Dermis blood vessel endothelial cell (primary cell): ENCODE measurements at regions not wholly inside any gene's neighbourhood (a gene's known extent, or its start where the extent isn't known, plus 50 kb on each side); places are given as distances from the start of the nearest gene placed in this dataset.
A peak's percentile ranks its signal among the peaks of the same experiment; 100 is the strongest.

Experiments used
- DNase-seq: peaks from one replicate; pipeline ENCODE4 v3.0.0; 2010

GRCh38 chr18:22355598-22355997, 62.1 kb downstream of the CTAGE1 start:
- DNase-seq: no peak

- no peak for DNase-seq
Measured at GRCh38 chr18:22355069-22355468, 62.6 kb downstream of the CTAGE1 start.

GRCh38 chr18:22349966-22350365, 67.7 kb downstream of the CTAGE1 start:
- DNase-seq: peak; percentile 28

DNA sequence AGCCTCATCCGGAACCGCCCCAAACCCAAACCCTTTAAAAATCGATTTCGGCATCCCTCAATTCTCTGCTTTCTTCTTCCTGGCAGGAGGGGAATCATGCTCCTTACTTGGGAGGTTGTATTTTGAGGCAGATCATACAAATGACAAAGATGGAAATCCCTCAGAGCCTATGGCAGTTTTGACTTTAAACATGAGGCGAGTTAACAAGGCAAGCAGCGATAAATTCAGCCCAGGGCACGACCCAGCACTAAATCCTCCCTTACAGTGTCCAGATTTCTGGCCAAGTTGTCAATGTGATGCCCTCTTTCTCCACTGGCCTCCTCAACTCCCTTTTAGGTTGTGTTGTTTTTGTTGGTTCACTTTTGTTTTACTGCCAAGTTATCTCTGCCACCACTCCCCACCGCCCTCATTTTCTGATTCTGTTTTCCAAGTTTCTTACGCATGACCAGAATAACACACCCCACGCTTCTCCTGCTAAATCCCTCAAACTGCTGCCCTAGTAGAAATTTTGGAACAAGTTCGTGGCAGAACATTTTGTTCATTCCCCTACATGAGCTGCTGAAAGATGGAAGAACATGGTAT, 68.3 kb downstream of the CTAGE1 start:
- no peak for DNase-seq

GRCh38 chr18:22348521-22349316, 69.0 kb downstream of the CTAGE1 start:
- peak; percentile 44 for DNase-seq

DNA sequence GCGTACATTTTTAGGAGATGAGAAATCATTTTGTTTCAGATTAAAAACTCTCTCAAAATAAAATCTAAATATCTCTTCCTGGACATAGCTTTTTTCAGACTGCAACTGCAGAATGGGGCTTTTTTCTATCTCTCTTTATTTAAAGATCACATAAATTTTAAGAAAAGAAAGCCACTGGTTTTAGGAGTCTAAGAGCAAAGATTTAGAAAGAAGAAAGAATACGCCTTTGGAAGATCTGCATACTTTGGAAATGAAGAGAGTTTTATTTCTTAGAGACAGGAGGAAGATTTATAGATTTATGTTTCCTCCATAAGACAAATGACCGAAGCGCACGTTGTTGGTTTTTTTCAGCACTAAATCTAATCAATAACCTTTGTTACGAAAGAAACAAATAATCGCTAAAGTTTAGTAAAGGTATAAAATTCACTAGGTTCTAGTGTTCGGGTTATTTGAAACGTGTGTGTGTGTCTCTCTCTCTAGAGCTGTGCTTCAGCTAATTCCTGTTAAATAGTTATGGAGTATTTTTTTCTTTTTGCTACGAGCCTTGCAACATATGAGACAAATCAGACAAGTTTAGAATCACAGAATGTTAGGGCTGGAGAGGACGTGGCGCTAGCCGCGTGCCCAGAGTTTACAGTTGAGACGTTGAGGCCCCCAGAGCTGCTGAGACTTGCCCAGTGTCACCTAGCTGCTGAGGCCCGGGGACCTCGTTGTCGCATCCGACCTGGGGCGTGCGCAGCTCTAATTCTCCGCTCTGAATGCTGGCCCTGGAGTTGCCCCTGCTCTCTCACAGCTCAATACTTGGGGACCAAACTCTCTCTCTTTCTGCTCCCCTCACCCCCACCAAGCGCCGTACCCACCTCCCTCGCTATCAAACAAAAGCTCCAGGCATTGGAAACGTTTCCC, 69.9 kb downstream of the CTAGE1 start:
- DNase-seq: peak; percentile 30

DNA sequence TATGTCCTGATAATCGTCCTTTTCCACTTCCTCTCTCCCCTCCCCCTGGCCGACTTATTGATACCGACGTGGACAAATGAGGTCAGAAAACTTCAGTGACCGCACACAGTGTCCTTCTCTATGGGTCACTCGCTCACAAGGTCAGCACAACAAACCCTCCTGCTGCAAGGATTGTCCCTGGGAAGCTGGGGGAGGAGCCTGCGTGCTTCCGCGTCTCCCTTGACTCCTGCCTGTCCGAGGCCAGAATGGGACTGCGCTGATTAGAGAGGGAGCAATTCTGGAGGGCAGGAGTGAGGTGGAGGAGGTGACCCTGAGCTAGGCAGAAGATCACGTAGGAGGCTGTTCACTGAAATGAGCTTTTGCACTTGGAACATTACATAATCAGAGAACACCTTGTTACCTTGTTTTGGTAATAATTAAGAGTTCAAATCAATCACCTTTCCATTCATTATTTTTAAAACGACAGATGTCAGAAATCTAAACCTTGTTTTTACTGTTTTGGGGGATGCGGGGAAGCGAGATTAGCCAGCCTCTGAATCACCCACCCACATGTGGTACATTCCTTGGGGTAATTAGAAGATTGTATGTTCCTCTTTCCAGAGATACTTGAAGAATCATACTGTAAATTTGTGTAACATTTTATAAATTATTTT, 70.6 kb downstream of the CTAGE1 start:
- peak; percentile 71 for DNase-seq

DNA sequence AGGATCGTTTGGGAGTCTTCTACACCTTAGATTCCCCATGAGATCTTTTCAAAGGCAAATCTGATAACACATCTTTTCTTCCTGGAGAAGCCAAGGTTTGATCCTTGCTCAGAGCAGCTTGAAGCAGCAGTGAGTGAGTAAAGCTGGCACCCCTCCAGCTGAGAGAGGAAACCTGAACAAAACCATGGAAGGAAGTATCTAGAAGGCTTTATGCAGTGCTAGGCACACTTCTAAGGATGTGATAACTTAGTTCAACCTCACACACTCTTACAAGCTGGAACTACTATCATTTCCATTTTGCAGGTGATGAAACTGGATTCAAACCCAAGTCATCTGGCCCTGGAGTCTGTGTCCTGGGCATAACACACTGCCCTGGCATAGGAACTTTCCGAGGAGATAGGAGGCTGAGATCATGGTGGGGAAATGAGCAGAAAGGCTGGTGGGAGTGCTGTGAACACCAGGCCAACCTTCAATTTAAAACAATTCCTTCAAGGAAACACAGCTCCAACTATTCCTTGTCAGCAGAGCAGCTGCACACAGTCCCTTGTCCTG, 71.2 kb downstream of the CTAGE1 start:
- DNase-seq: peak; percentile 95

GRCh38 chr18:22345718-22346117, 72.0 kb downstream of the CTAGE1 start:
- DNase-seq: peak; percentile 33

DNA sequence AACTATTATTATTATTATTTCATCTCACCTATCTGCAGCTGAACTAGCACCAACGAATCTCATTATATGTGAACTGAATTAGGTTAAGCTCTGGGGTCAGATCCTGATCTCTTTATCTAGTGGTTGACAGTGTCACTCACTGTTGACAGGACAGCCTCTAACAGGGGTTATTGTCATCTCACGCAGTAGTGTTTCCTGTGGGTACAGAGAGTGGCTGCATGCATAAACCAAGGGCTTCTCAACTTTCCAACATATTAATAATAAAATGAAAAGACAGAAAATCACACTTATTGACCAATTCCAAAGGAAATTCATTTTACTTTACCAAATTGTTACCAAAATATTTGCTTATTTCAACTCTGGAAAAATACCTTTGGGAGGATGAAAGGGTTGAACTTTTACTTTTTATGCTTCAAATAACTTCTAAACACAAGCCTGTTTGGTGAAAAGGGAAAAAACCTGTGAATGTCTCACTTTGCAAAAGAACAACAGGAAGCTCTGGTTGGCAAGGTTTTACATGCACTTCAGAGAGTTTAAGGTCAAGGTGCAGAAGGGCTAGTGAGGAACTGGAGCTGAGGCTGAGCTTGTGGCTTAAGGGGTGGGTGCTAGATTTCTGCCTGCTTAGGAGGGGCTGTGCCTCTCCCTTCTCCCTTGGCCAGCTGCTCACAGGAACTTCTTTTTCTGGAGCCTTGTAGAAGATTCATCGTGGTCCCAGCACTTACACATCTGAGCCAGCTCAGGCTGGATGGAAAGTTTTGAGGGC, 72.6 kb downstream of the CTAGE1 start:
- DNase-seq: peak; percentile 49

DNA sequence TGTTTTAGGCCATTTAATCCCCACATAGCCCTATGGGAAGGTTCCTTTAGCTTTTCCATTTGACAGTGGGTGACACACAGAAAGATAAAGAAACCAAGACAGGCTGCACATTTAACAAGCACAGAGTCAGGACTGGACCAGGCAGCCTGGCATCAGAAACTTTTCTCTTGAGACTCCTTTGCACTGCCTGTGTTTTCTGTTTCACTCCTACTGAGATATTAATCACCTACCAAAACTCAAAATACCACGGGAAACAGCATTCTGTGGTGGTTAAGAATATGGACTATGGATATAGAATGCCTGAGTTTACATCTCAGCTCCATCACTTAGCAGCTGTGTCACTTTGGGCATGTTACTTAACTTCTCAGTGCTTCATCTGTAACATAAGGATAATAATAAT, 73.3 kb downstream of the CTAGE1 start:
- DNase-seq: no peak

DNA sequence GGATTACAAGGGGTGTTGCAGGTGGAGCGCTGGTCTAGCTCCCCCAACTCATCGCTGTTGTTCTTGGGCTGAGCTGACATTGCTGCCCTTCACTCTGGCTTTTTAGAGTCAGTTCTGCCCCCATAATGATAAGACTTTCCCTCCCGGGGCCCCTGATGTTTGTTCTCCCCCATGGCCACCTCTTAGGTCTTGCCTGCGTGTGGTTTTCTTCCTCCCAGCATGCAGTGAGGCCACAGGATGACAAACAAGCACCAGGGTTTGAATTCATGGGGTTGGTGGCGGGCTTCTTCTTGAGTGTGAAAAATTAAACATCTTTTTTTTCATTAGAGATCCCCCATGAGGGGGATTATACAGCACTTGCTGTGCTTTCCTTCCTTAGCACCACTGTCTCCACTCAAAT, 74.1 kb downstream of the CTAGE1 start:
- no peak for DNase-seq

GRCh38 chr18:22342625-22343024, 75.1 kb downstream of the CTAGE1 start:
- DNase-seq: peak; percentile 64

DNA sequence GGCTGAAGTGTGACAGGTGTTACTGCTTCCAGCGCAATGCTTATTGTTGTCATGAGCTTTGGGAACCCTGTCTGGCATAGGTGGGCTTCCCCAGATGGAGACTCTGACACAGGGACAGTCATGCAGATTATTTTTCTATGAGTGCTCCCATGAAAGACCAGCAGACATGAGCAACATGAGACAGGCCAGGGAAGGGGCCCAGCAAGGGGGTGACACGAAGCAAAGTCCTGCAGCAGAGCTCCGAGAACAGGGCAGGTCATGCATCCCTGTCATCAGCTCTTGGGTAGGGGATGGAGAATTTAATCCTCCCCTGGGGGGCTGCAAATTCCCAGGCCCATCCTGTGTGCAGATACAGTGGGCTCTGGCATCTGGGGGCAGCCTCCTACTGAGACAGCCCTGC, 77.4 kb downstream of the CTAGE1 start:
- no peak for DNase-seq

GRCh38 chr18:22339913-22340312, 77.8 kb downstream of the CTAGE1 start:
- no peak for DNase-seq

GRCh38 chr18:22337833-22338232, 79.9 kb downstream of the CTAGE1 start:
- DNase-seq: no peak

GRCh38 chr18:22337306-22337705, 80.4 kb downstream of the CTAGE1 start:
- DNase-seq: no peak

- no peak for DNase-seq
Measured at GRCh38 chr18:22336406-22336805, 81.3 kb downstream of the CTAGE1 start.

- peak; percentile 56 for DNase-seq
Measured at GRCh38 chr18:22335731-22336198, 82.0 kb downstream of the CTAGE1 start.

DNA sequence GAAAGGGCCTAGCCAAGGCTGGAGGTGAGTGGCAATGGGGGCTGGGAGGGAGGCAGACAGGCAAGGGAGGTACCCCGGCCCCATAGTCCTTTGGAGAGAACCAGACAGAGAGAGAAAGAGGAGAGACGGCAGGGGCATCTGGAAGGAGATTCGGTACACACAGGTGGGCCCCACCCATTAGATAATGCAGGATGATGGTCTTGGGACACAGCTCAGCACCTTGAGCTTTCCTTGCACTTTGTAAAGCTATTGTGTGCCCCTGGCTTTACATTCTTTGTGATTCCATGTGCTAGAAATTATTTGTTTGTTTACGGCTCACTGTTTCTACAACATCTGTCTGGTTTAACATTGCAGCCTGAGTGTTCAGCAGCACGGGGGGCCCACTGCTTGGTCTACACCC, 83.1 kb downstream of the CTAGE1 start:
- no peak for DNase-seq

- DNase-seq: peak; percentile 28
Measured at GRCh38 chr18:22332590-22332989, 85.1 kb downstream of the CTAGE1 start.

- no peak for DNase-seq
Measured at GRCh38 chr18:22330508-22330907, 87.2 kb downstream of the CTAGE1 start.
